Prostate gland (tissue), 2 donors: ENCODE measurements at regions not wholly inside any gene's neighbourhood (a gene's known extent, or its start where the extent isn't known, plus 50 kb on each side); places are given as distances from the start of the nearest gene placed in this dataset.

ENCODE experiments used
- POLR2A ChIP-seq: fragments of 450-650 bp; IDR thresholded peaks from one replicate; pipeline ENCODE4 v1.6.1; 2016; ENCODE audit warnings: antibody characterized with exemption, mild to moderate bottlenecking
- TF ChIP-seq, protein P1 (sequence below), 4 experiments: fragments of 200-600 bp in 2 of 4; fragments of 450-650 bp in 2 of 4; sonication (generic) in 2 of 4; IDR thresholded peaks; 1 replicate in 3 of 4; 2 replicates in 1 of 4; pipeline ENCODE4 v1.5.1; 2016 to 2019; ENCODE audit warnings: antibody characterized with exemption in 4 of 4, mild to moderate bottlenecking in 2 of 4, moderate library complexity in 2 of 4

DNA sequence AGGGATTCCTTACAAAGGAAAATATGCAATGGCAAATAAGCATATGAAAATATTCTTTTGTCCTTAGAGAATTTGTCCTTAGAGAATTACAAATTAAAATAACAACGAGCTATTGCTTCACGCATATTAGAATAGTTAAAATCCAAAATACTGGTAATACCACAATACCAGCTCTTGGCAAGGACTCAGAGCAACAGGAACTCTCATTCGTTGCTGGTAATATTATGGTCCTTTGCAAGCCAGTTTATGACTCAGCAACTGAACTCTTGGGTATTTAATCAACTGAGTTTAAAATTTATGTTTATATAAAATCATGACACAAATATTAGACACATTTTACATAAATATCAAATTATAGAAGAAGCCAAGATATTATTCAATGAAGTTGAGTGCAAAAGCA is 1730.4 kb downstream of the SI start:
- TF ChIP-seq, protein P1, sequence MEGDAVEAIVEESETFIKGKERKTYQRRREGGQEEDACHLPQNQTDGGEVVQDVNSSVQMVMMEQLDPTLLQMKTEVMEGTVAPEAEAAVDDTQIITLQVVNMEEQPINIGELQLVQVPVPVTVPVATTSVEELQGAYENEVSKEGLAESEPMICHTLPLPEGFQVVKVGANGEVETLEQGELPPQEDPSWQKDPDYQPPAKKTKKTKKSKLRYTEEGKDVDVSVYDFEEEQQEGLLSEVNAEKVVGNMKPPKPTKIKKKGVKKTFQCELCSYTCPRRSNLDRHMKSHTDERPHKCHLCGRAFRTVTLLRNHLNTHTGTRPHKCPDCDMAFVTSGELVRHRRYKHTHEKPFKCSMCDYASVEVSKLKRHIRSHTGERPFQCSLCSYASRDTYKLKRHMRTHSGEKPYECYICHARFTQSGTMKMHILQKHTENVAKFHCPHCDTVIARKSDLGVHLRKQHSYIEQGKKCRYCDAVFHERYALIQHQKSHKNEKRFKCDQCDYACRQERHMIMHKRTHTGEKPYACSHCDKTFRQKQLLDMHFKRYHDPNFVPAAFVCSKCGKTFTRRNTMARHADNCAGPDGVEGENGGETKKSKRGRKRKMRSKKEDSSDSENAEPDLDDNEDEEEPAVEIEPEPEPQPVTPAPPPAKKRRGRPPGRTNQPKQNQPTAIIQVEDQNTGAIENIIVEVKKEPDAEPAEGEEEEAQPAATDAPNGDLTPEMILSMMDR (IDR thresholded peaks at IDR 0.05): no peak
- TF ChIP-seq POLR2A: no peak
